Smooth muscle cell (in vitro differentiated cells): ENCODE measurements at regions not wholly inside any gene's neighbourhood (a gene's known extent, or its start where the extent isn't known, plus 50 kb on each side); places are given as distances from the start of the nearest gene placed in this dataset.

Experiments
- DNase-seq: peaks from one replicate; lab custom pipeline; 2025; ENCODE audit not compliant: unreplicated experiment; lab: John Stamatoyannopoulos, UW
- H2AFZ ChIP-seq: fragments of 200-600 bp; sonication (generic); 2 replicates; pipeline ENCODE4 v1.6.0; 2016; ENCODE audit warnings: antibody characterized with exemption, low read depth, mild to moderate bottlenecking
- H3F3A ChIP-seq: fragments of 200-600 bp; sonication (generic); 2 replicates; pipeline ENCODE4 v1.6.0; 2017; ENCODE audit warnings: antibody characterized with exemption, low read depth
- H3K27ac ChIP-seq: fragments of 200-600 bp; sonication (generic); 2 replicates; pipeline ENCODE4 v1.5.1; 2016; ENCODE audit warnings: low read depth, mild to moderate bottlenecking
- H3K27me3 ChIP-seq: fragments of 200-600 bp; sonication (generic); 2 replicates; pipeline ENCODE4 v1.6.1; 2016; ENCODE audit warnings: low read depth, mild to moderate bottlenecking
- H3K36me3 ChIP-seq: fragments of 200-600 bp; sonication (generic); 2 replicates; pipeline ENCODE4 v1.5.1; 2016; ENCODE audit warnings: low read depth
- H3K4me1 ChIP-seq: fragments of 200-600 bp; sonication (generic); 2 replicates; pipeline ENCODE4 v1.5.1; 2016; ENCODE audit warnings: low read depth
- H3K4me2 ChIP-seq: fragments of 200-600 bp; sonication (generic); 2 replicates; pipeline ENCODE4 v1.6.0; 2016; ENCODE audit warnings: mild to moderate bottlenecking
- H3K4me3 ChIP-seq: fragments of 200-600 bp; sonication (generic); 2 replicates; pipeline ENCODE4 v1.5.1; 2016; ENCODE audit warnings: mild to moderate bottlenecking
- H3K79me2 ChIP-seq: fragments of 200-600 bp; sonication (generic); 2 replicates; pipeline ENCODE4 v1.6.0; 2016; ENCODE audit warnings: low read depth, mild to moderate bottlenecking
- H3K9ac ChIP-seq: fragments of 200-600 bp; sonication (generic); 2 replicates; pipeline ENCODE4 v1.6.0; 2016; ENCODE audit warnings: low read depth
- H3K9me3 ChIP-seq: fragments of 200-600 bp; sonication (generic); replicated peaks from 2 replicates; pipeline ENCODE4 v1.5.1; 2016; ENCODE audit warnings: low read depth
- H4K20me1 ChIP-seq: fragments of 200-600 bp; sonication (generic); 2 replicates; pipeline ENCODE4 v1.6.0; 2016; ENCODE audit warnings: low read depth
- WGBS: methylation state at CpG from one replicate; pipeline ENCODE4 v1.1.7; 2016; ENCODE audit warnings: low lambda C conversion rate; 5-methylcytosine and 5-hydroxymethylcytosine counted together
- TF ChIP-seq, protein P1 (sequence below): fragments of 200-600 bp; sonication (generic); IDR thresholded peaks from 2 replicates; pipeline ENCODE4 v1.5.1; 2017; ENCODE audit warnings: borderline replicate concordance, mild to moderate bottlenecking, antibody characterized with exemption; ENCODE audit not compliant: insufficient read depth, poor library complexity, severe bottlenecking

DNA sequence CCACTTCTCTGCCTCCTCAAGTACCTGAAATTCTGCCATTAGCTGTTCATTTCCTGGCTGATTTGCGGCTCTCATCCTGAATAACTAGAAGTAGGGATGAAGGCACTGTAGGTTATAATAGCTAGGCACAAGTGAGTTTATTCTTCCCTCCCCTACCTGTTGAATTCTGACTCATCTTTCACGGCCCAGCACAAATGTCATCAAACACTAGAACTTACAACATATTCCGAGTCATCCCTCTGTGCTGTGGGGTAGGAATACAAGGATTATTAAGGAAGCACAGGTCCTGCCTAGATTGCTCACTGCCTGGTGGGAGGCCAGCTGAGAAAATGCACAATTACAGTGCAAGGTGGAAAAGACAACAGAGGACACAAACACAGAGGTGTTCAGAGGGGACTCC lies 103.7 kb upstream of the ASIC2 start:
- Histone ChIP-seq H4K20me1 (no peaks in the 10 kb centered on the region), H3K4me1 (no peaks in the 10 kb centered on the region), H3K27me3 (no peaks in the 10 kb centered on the region), H3K9me3 (no peaks in the 10 kb centered on the region), H2AFZ (no peak overlapping the region), H3K36me3 (no peaks in the 10 kb centered on the region), H3K27ac (no peak overlapping the region), H3K4me2 (no peak overlapping the region), H3K4me3 (no peak overlapping the region), H3K79me2 (no peaks in the 10 kb centered on the region), H3F3A (no peaks in the 10 kb centered on the region), H3K9ac (no peak overlapping the region)
- DNase-seq: no peak
- TF ChIP-seq, protein P1, sequence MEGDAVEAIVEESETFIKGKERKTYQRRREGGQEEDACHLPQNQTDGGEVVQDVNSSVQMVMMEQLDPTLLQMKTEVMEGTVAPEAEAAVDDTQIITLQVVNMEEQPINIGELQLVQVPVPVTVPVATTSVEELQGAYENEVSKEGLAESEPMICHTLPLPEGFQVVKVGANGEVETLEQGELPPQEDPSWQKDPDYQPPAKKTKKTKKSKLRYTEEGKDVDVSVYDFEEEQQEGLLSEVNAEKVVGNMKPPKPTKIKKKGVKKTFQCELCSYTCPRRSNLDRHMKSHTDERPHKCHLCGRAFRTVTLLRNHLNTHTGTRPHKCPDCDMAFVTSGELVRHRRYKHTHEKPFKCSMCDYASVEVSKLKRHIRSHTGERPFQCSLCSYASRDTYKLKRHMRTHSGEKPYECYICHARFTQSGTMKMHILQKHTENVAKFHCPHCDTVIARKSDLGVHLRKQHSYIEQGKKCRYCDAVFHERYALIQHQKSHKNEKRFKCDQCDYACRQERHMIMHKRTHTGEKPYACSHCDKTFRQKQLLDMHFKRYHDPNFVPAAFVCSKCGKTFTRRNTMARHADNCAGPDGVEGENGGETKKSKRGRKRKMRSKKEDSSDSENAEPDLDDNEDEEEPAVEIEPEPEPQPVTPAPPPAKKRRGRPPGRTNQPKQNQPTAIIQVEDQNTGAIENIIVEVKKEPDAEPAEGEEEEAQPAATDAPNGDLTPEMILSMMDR: no peak
- 57% methylated on average over 3 of the region's 3 CpGs for WGBS

DNA sequence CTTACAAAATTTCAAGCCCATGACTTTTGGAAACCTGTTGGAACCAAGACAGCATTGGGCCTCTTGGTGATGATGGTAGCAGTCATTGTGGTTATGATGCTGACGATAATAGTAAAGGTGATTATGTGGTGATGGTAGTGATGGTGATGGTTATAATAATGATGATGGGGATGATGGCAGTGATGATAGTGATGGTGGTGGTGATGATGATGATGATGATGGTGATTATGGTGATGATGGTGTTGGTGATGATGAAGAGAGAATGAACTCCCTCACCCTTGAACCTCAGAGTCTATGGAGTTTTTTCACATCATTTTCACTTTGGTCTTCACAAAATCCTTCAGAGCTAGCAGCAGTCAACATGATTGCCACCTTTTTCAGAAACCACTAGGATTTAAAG lies 105.3 kb upstream of the ASIC2 start:
- Histone ChIP-seq H3K4me2 (no peak overlapping the region), H3K27me3 (peaks cover 3% of the 10 kb centered on the region), H3K4me1 (no peaks in the 10 kb centered on the region), H3K79me2 (no peaks in the 10 kb centered on the region), H3K9ac (no peak overlapping the region), H3F3A (no peaks in the 10 kb centered on the region), H3K4me3 (no peak overlapping the region), H3K36me3 (no peaks in the 10 kb centered on the region), H3K9me3 (no peaks in the 10 kb centered on the region), H3K27ac (no peak overlapping the region), H4K20me1 (no peaks in the 10 kb centered on the region), H2AFZ (no peak overlapping the region)
- TF ChIP-seq, protein P1: no peak
- no peak for DNase-seq
- 100% methylated on average over 1 of the region's 1 CpG for WGBS

DNA sequence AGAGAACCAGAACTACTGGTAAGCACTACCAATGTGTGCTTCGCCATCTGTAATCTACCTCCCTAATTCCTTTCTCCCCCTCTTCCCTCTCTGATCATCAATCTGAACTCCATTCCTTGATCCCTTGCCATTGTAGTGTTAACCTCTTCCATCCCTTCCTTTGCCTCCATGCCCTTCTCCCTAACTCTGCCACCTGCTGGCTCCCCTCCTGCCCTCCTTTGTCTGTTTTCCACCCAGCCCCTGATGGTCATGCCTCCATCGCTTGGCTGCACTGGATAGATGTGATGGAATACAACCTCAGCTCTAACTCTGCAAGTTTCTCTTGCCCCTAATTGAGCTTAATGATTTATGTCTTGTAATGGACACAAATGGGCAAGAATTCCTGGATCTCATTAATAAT lies 108.2 kb upstream of the ASIC2 start:
- no peak for DNase-seq
- WGBS: 92% methylated on average over 2 of the region's 2 CpGs
- Histone ChIP-seq H3K27ac (no peak overlapping the region), H3K4me3 (no peak overlapping the region), H2AFZ (no peak overlapping the region), H3K9me3 (no peaks in the 10 kb centered on the region), H3F3A (no peaks in the 10 kb centered on the region), H3K9ac (no peak overlapping the region), H4K20me1 (no peaks in the 10 kb centered on the region), H3K36me3 (no peaks in the 10 kb centered on the region), H3K4me1 (no peaks in the 10 kb centered on the region), H3K4me2 (no peak overlapping the region), H3K27me3 (peaks cover 3% of the 10 kb centered on the region), H3K79me2 (no peaks in the 10 kb centered on the region)
- TF ChIP-seq, protein P1: no peak

DNA sequence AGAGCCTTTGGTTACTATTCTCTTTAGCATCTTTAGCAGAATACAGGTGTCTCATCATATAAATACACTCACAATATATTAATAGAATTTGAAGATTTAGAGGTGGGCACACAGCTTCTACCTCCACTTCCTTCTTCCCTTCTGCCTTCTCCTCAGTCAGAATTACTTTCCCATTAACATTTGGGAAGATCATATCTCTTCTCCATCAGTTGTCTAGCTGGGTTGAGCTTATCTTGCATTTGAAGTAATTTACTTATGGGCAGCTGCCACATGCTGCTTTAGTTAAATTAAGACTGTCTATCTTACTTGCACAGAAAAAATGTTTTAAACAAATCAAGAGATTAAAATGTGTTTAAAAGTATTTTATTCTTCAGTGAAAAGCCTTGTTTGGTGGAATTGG lies 110.1 kb upstream of the ASIC2 start:
- H3K4me3 ChIP-seq: no peak overlapping the region
- peaks cover 3% of the 10 kb centered on the region for H3K27me3 ChIP-seq
- H3K36me3 ChIP-seq: no peaks in the 10 kb centered on the region
- no peaks in the 10 kb centered on the region for H4K20me1 ChIP-seq
- H3K9me3 ChIP-seq: no peaks in the 10 kb centered on the region
- no peak for DNase-seq
- H2AFZ ChIP-seq: no peak overlapping the region
- H3K4me2 ChIP-seq: no peak overlapping the region
- TF ChIP-seq, protein P1: no peak
- H3K79me2 ChIP-seq: no peaks in the 10 kb centered on the region
- no peak overlapping the region for H3K27ac ChIP-seq
- H3K4me1 ChIP-seq: no peaks in the 10 kb centered on the region
- no peaks in the 10 kb centered on the region for H3F3A ChIP-seq
- no peak overlapping the region for H3K9ac ChIP-seq
